ENCODE measurements at regions not wholly inside any gene's neighbourhood (a gene's known extent, or its start where the extent isn't known, plus 50 kb on each side); places are given as distances from the start of the nearest gene placed in this dataset.
A peak's percentile ranks its signal among the peaks of the same experiment; 100 is the strongest.

GRCh38 chr6:144585217-144585814 is 300.2 kb downstream of the UTRN start:
- TF ChIP-seq CTCF (IDR thresholded peaks at IDR 0.05; ENCODE audit: low read length) (peak; percentile 49), EZH2 (optimal IDR thresholded peaks at IDR 0.05; ENCODE audit: low read depth, low read length) (no peak), EZH2phosphoT487 (IDR thresholded peaks at IDR 0.05; ENCODE audit: low read length) (no peak)
